Neutrophil (primary cell): ENCODE measurements at regions not wholly inside any gene's neighbourhood (a gene's known extent, or its start where the extent isn't known, plus 50 kb on each side); places are given as distances from the start of the nearest gene placed in this dataset.

ENCODE experiments used
- H3K27ac ChIP-seq: fragments of 200-600 bp; sonication (generic); 2 replicates; pipeline ENCODE4 v1.5.1; 2016; ENCODE audit warnings: mild to moderate bottlenecking, moderate library complexity
- H3K27me3 ChIP-seq: fragments of 200-600 bp; sonication (generic); 2 replicates; pipeline ENCODE4 v1.6.0; 2016; ENCODE audit warnings: mild to moderate bottlenecking
- H3K36me3 ChIP-seq: fragments of 200-600 bp; sonication (generic); 2 replicates; pipeline ENCODE4 v1.5.1; 2017
- H3K4me1 ChIP-seq, 2 experiments: fragments of 200-600 bp in 1 of 2; sonication (generic) in 1 of 2; 1 replicate in 1 of 2; 2 replicates in 1 of 2; pipeline versions ENCODE4 v1.5.1 to v1.6.1; 2013 to 2016; ENCODE audit warnings: low read depth in 1 of 2, low read length in 1 of 2, mild to moderate bottlenecking in 1 of 2, moderate library complexity in 1 of 2; ENCODE audit not compliant: control insufficient read depth in 1 of 2, insufficient read depth in 1 of 2
- H3K4me3 ChIP-seq, 2 experiments: fragments of 200-600 bp in 1 of 2; sonication (generic) in 1 of 2; 1 replicate in 1 of 2; 2 replicates in 1 of 2; pipeline ENCODE4 v1.5.1; 2013 to 2016; ENCODE audit warnings: low read depth in 1 of 2, low read length in 1 of 2, mild to moderate bottlenecking in 1 of 2, moderate library complexity in 1 of 2
- H3K9me3 ChIP-seq: fragments of 200-600 bp; sonication (generic); 2 replicates; pipeline ENCODE4 v1.5.1; 2016
- TF ChIP-seq, protein P1 (sequence below): fragments of 200-600 bp; sonication (generic); IDR thresholded peaks from 2 replicates; pipeline ENCODE4 v1.5.1; 2016; ENCODE audit warnings: antibody characterized with exemption

GRCh38 chr17:79500745-79501618 lies 109.9 kb downstream of the RBFOX3 start:
- Histone ChIP-seq H3K27me3 (peaks cover 25% of the 10 kb centered on the region), H3K9me3 (no peaks in the 10 kb centered on the region), H3K4me3 (no peak overlapping the region), H3K4me1 (no peaks in the 10 kb centered on the region), H3K36me3 (no peaks in the 10 kb centered on the region), H3K27ac (no peak overlapping the region)
- TF ChIP-seq, protein P1, sequence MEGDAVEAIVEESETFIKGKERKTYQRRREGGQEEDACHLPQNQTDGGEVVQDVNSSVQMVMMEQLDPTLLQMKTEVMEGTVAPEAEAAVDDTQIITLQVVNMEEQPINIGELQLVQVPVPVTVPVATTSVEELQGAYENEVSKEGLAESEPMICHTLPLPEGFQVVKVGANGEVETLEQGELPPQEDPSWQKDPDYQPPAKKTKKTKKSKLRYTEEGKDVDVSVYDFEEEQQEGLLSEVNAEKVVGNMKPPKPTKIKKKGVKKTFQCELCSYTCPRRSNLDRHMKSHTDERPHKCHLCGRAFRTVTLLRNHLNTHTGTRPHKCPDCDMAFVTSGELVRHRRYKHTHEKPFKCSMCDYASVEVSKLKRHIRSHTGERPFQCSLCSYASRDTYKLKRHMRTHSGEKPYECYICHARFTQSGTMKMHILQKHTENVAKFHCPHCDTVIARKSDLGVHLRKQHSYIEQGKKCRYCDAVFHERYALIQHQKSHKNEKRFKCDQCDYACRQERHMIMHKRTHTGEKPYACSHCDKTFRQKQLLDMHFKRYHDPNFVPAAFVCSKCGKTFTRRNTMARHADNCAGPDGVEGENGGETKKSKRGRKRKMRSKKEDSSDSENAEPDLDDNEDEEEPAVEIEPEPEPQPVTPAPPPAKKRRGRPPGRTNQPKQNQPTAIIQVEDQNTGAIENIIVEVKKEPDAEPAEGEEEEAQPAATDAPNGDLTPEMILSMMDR, result no peak

GRCh38 chr17:79498854-79499253 lies 112.0 kb downstream of the RBFOX3 start:
- TF ChIP-seq, protein P1, result no peak
- H3K27me3 ChIP-seq, result peaks cover 25% of the 10 kb centered on the region

DNA sequence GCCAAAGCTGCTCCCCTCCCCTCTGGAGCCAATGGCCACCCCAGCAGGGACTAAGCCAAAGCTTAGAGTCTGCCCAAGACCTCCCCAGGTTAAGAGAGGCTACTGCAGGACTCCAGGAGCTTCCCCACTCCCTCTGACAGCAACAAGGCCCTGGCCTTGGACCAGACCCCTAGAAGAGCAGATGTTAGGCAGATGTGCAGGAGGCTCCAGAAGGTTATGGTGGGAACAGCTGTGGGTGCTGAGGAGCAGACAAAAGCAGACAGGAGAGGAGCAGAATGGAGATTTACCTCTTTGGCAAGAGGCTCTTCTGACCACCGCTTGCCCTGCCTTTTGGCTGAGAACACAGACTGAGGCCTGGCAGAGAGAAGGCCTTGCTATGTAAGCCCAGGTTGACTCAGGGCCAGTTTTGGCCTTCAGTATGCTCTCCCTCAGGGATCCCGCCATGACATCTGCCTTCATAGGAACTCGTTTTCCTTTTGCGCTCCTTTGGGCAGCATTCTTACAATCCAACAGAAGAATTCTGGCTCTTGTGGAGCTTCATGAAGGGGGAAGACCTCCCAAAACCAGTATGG lies 113.0 kb downstream of the RBFOX3 start:
- H3K4me1 ChIP-seq, result no peaks in the 10 kb centered on the region
- H3K36me3 ChIP-seq, result no peaks in the 10 kb centered on the region
- TF ChIP-seq, protein P1, result no peak
- no peak overlapping the region for H3K4me3 ChIP-seq
- no peak overlapping the region for H3K27ac ChIP-seq
- H3K9me3 ChIP-seq, result no peaks in the 10 kb centered on the region
- peaks cover 24% of the 10 kb centered on the region for H3K27me3 ChIP-seq

More at GRCh38 chr17:79498854-79499253, 112.0 kb downstream of the RBFOX3 start:
- no peaks in the 10 kb centered on the region for H3K4me1 ChIP-seq
- H3K9me3 ChIP-seq, result no peaks in the 10 kb centered on the region
- H3K4me3 ChIP-seq, result no peak overlapping the region
- no peak overlapping the region for H3K27ac ChIP-seq
- H3K36me3 ChIP-seq, result no peaks in the 10 kb centered on the region

GRCh38 chr17:79496422-79497005 lies 114.3 kb downstream of the RBFOX3 start:
- Histone ChIP-seq H3K27me3 (peaks cover 10% of the 10 kb centered on the region), H3K4me1 (no peaks in the 10 kb centered on the region), H3K27ac (no peak overlapping the region), H3K36me3 (no peaks in the 10 kb centered on the region), H3K4me3 (no peak overlapping the region), H3K9me3 (no peaks in the 10 kb centered on the region)
- TF ChIP-seq, protein P1, result no peak

DNA sequence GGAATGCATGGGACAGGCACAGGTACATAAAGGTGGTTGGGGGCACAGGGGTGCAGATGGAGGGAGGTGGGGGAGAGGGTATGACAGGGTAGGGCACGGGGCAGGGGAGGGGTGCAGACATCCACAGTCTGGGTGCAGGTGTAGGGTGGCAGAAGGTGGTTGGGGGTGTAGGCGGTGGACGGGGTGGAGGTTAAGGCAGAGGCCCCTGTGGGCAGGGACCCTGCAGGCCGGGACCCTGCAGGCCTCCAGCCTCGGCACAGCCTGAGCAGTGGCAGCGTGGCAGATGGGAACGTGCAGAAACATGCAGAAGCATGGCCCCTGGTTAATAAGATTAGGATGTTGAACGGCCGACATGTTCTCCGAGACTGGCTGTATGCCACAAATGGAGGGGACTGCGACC lies 115.2 kb downstream of the RBFOX3 start:
- H3K36me3 ChIP-seq, result no peaks in the 10 kb centered on the region
- H3K4me3 ChIP-seq, result no peak overlapping the region
- no peak overlapping the region for H3K27ac ChIP-seq
- peaks cover 2% of the 10 kb centered on the region for H3K27me3 ChIP-seq
- H3K9me3 ChIP-seq, result no peaks in the 10 kb centered on the region
- TF ChIP-seq, protein P1, result no peak
- no peaks in the 10 kb centered on the region for H3K4me1 ChIP-seq
